ENCODE measurements at regions not wholly inside any gene's neighbourhood (a gene's known extent, or its start where the extent isn't known, plus 50 kb on each side); places are given as distances from the start of the nearest gene placed in this dataset.

DNA sequence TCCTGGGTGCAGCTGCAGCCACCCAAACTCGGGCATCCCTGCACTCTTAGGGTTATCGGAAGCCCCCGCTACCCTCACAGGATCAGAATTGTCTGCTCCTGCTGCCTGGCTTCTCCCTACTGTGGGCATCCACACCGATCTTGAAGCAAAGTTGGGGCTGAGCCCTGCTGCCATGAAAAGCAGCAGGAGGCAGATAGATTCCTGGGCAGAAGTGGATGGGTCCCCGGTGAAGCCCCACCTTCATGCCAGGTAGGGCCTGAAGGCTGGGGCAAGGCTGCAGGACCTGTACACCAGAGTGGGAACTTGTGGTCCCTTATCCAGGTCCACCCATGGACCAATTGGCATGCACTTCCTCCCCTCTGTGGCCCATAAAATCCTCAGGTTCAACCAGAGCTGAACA is 922.6 kb upstream of the KCND2 start:
- Histone ChIP-seq H3K27me3 (replicated peaks; ENCODE audit: control insufficient read depth, insufficient read depth, low read length) (no peaks in the 10 kb centered on the region), H3K36me3 (ENCODE audit: control insufficient read depth, insufficient read depth, low read length) (no peaks in the 10 kb centered on the region), H3K9me3 (no peaks in the 10 kb centered on the region), H3K4me1 (no peaks in the 10 kb centered on the region), H3K4me3 (ENCODE audit: low read depth, low read length) (no peak overlapping the region)
- DNase-seq = no peak
- intact Hi-C loops (cut with micrococcal nuclease; ENCODE audit: unreplicated experiment) = no loop called here
- no TSS peak for BruUV-seq (replicated peaks)
- CTCF ChIA-PET = no interaction called here
- Mint-ChIP-seq H3K36me3 (ENCODE audit: insufficient read depth, unreplicated experiment) (no peaks in the 10 kb centered on the region), H3K4me3 (ENCODE audit: unreplicated experiment) (no peak overlapping the region), H3K4me1 (ENCODE audit: low read depth, unreplicated experiment) (no peaks in the 10 kb centered on the region), H3K27ac (ENCODE audit: unreplicated experiment) (no peak overlapping the region), H3K9me3 (ENCODE audit: unreplicated experiment) (no peaks in the 10 kb centered on the region), H3K27me3 (ENCODE audit: insufficient read depth, unreplicated experiment) (no peaks in the 10 kb centered on the region)
- POLR2A ChIA-PET = no interaction called here
- TF ChIP-seq, protein P1, sequence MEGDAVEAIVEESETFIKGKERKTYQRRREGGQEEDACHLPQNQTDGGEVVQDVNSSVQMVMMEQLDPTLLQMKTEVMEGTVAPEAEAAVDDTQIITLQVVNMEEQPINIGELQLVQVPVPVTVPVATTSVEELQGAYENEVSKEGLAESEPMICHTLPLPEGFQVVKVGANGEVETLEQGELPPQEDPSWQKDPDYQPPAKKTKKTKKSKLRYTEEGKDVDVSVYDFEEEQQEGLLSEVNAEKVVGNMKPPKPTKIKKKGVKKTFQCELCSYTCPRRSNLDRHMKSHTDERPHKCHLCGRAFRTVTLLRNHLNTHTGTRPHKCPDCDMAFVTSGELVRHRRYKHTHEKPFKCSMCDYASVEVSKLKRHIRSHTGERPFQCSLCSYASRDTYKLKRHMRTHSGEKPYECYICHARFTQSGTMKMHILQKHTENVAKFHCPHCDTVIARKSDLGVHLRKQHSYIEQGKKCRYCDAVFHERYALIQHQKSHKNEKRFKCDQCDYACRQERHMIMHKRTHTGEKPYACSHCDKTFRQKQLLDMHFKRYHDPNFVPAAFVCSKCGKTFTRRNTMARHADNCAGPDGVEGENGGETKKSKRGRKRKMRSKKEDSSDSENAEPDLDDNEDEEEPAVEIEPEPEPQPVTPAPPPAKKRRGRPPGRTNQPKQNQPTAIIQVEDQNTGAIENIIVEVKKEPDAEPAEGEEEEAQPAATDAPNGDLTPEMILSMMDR (IDR thresholded peaks at IDR 0.05; ENCODE audit: insufficient read depth in 1 of 2, low read depth in 1 of 2, low read length in 1 of 2, severe bottlenecking in 1 of 2, unreplicated experiment in 1 of 2) = no peak

DNA sequence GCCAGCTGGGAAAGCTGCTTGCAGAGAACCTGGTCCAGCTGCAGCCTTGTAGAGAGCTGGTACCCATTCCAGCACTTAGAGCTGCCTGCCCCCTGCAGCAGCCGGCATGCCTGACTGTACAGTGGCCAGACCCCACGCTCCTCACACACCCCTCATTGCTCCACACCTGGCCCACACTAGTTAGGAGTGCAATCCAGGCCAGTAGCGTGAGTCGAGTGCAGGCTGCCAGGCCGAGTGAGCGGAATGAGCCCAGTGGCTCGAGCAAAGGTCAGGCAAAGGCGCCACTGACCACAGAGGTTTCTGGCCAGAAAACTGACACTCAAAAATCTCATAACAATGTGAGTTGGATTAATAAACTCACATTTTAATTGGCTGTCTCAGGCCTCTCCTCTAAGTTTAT is 921.7 kb upstream of the KCND2 start:
- no peak for DNase-seq
- Histone ChIP-seq H3K36me3 (ENCODE audit: control insufficient read depth, insufficient read depth, low read length) (no peaks in the 10 kb centered on the region), H3K27me3 (replicated peaks; ENCODE audit: control insufficient read depth, insufficient read depth, low read length) (no peaks in the 10 kb centered on the region), H3K4me1 (no peaks in the 10 kb centered on the region), H3K9me3 (no peaks in the 10 kb centered on the region), H3K4me3 (ENCODE audit: low read depth, low read length) (no peak overlapping the region)
- ChIA-PET CTCF (no interaction called here), POLR2A (no interaction called here)
- no peak overlapping the region for H3K27ac Mint-ChIP-seq (ENCODE audit: unreplicated experiment)
- H3K4me1 Mint-ChIP-seq (ENCODE audit: low read depth, unreplicated experiment) = no peaks in the 10 kb centered on the region
- intact Hi-C loops (cut with micrococcal nuclease; ENCODE audit: unreplicated experiment) = no loop called here
- no TSS peak for BruUV-seq (replicated peaks)
- no peaks in the 10 kb centered on the region for H3K27me3 Mint-ChIP-seq (ENCODE audit: insufficient read depth, unreplicated experiment)
- no peak overlapping the region for H3K4me3 Mint-ChIP-seq (ENCODE audit: unreplicated experiment)
- H3K9me3 Mint-ChIP-seq (ENCODE audit: unreplicated experiment) = peaks cover 5% of the 10 kb centered on the region
- TF ChIP-seq, protein P1 (IDR thresholded peaks at IDR 0.05; ENCODE audit: insufficient read depth in 1 of 2, low read depth in 1 of 2, low read length in 1 of 2, severe bottlenecking in 1 of 2, unreplicated experiment in 1 of 2) = no peak
- H3K36me3 Mint-ChIP-seq (ENCODE audit: insufficient read depth, unreplicated experiment) = no peaks in the 10 kb centered on the region

DNA sequence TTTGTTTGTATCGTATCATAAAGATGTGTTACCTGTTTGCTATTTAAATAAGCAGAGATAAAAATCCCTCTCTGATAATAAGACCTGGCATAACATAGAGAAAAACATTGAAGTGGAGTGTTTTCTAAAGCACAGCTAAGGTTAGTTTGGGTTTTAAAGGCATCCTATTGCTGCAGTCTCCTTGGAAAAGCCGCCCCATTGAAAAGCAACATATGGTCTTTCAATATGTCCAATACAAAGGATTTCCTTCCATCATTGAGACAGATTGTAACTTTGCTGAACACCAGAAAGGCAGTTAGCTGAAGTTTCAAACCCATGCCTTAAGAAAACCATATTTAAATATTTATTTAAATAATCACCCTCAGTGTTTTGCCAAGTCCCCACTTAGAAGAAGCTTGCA is 898.5 kb upstream of the KCND2 start:
- intact Hi-C loops (cut with micrococcal nuclease; ENCODE audit: unreplicated experiment) = no loop called here
- no TSS peak for BruUV-seq (replicated peaks)
- Mint-ChIP-seq H3K36me3 (ENCODE audit: insufficient read depth, unreplicated experiment) (no peaks in the 10 kb centered on the region), H3K4me1 (ENCODE audit: low read depth, unreplicated experiment) (no peaks in the 10 kb centered on the region), H3K9me3 (ENCODE audit: unreplicated experiment) (peaks cover 2% of the 10 kb centered on the region), H3K4me3 (ENCODE audit: unreplicated experiment) (no peak overlapping the region), H3K27ac (ENCODE audit: unreplicated experiment) (no peak overlapping the region), H3K27me3 (ENCODE audit: insufficient read depth, unreplicated experiment) (no peaks in the 10 kb centered on the region)
- TF ChIP-seq, protein P1 (IDR thresholded peaks at IDR 0.05; ENCODE audit: insufficient read depth in 1 of 2, low read depth in 1 of 2, low read length in 1 of 2, severe bottlenecking in 1 of 2, unreplicated experiment in 1 of 2) = no peak
- Histone ChIP-seq H3K27me3 (replicated peaks; ENCODE audit: control insufficient read depth, insufficient read depth, low read length) (no peaks in the 10 kb centered on the region), H3K9me3 (no peaks in the 10 kb centered on the region), H3K4me1 (no peaks in the 10 kb centered on the region), H3K4me3 (ENCODE audit: low read depth, low read length) (no peak overlapping the region), H3K36me3 (ENCODE audit: control insufficient read depth, insufficient read depth, low read length) (no peaks in the 10 kb centered on the region)
- POLR2A ChIA-PET = no interaction called here
- DNase-seq = no peak
- CTCF ChIA-PET = no interaction called here

Measured in Caco-2 (cell line).